T-helper 2 cell treated with Interferon-gamma antibody and Interleukin-4, amounts not matched to agents 100 ng/mL and 5 ng/mL, for 36 hours (primary cell): ENCODE measurements at regions not wholly inside any gene's neighbourhood (a gene's known extent, or its start where the extent isn't known, plus 50 kb on each side); places are given as distances from the start of the nearest gene placed in this dataset.

Source experiments
- intact Hi-C: fragments of 100-400 bp; cut with micrococcal nuclease; formaldehyde crosslinking; loops from one replicate; pipeline ENCODE4 v1.15.1; 2023

- intact Hi-C loops: no loop called here
Observed at GRCh38 chr2:107305966-107306365, 420.0 kb upstream of the ST6GAL2 start.

- intact Hi-C loops: no loop called here
Observed at GRCh38 chr2:107306881-107307280, 420.9 kb upstream of the ST6GAL2 start.

GRCh38 chr2:107308835-107309234, 422.9 kb upstream of the ST6GAL2 start:
- intact Hi-C loops: no loop called here

- intact Hi-C loops: no loop called here
Observed at GRCh38 chr2:107312240-107312639, 426.3 kb upstream of the ST6GAL2 start.

- intact Hi-C loops: no loop called here
Observed at GRCh38 chr2:107313316-107313715, 427.3 kb upstream of the ST6GAL2 start.

- intact Hi-C loops: no loop called here
Observed at GRCh38 chr2:107320881-107321280, 434.9 kb upstream of the ST6GAL2 start.

GRCh38 chr2:107322416-107322815, 436.4 kb upstream of the ST6GAL2 start:
- intact Hi-C loops: no loop called here

- intact Hi-C loops: no loop called here
Observed at GRCh38 chr2:107323946-107324565, 438.1 kb upstream of the ST6GAL2 start.

GRCh38 chr2:107325981-107326786, 440.2 kb upstream of the ST6GAL2 start:
- intact Hi-C loops: no loop called here

GRCh38 chr2:107334306-107334705, 448.3 kb upstream of the ST6GAL2 start:
- intact Hi-C loops: no loop called here

GRCh38 chr2:107336526-107336925, 450.6 kb upstream of the ST6GAL2 start:
- intact Hi-C loops: no loop called here

- intact Hi-C loops: no loop called here
Observed at GRCh38 chr2:107337209-107337898, 451.4 kb upstream of the ST6GAL2 start.

GRCh38 chr2:107338059-107338458, 452.1 kb upstream of the ST6GAL2 start:
- intact Hi-C loops: no loop called here

GRCh38 chr2:107338571-107338970, 452.6 kb upstream of the ST6GAL2 start:
- intact Hi-C loops: no loop called here

- intact Hi-C loops: no loop called here
Observed at GRCh38 chr2:107340955-107341354, 455.0 kb upstream of the ST6GAL2 start.

GRCh38 chr2:107349329-107349728, 463.4 kb upstream of the ST6GAL2 start:
- intact Hi-C loops: no loop called here

- intact Hi-C loops: no loop called here
Observed at GRCh38 chr2:107354175-107354574, 468.2 kb upstream of the ST6GAL2 start.

GRCh38 chr2:107358362-107358761, 468.3 kb upstream of the RGPD4 start:
- intact Hi-C loops: no loop called here

GRCh38 chr2:107359021-107359420, 467.7 kb upstream of the RGPD4 start:
- intact Hi-C loops: no loop called here

GRCh38 chr2:107361751-107362381, 464.8 kb upstream of the RGPD4 start:
- intact Hi-C loops: no loop called here

GRCh38 chr2:107362993-107363392, 463.7 kb upstream of the RGPD4 start:
- intact Hi-C loops: no loop called here

- intact Hi-C loops: no loop called here
Observed at GRCh38 chr2:107363806-107364205, 462.9 kb upstream of the RGPD4 start.
